Naive thymus-derived CD4-positive, alpha-beta T cell (primary cell): ENCODE measurements at regions not wholly inside any gene's neighbourhood (a gene's known extent, or its start where the extent isn't known, plus 50 kb on each side); places are given as distances from the start of the nearest gene placed in this dataset.
A peak's percentile ranks its signal among the peaks of the same experiment; 100 is the strongest.
"Not testable (repeated sequence)": the region's sequence is repeated elsewhere in the genome, so short reads cannot be mapped to it uniquely, and the experiment has no call there.

ENCODE experiments used
- ATAC-seq: fragments of 150-1000 bp; cut with Tn5 transposase; 2 replicates; pipeline ENCODE4 v1.10.0; 2021; ENCODE audit warnings: mild to moderate bottlenecking, moderate library complexity
- CTCF ChIA-PET: fragments of 350-600 bp; sonication (Branson Sonifier 250); formaldehyde crosslinking; loops from one replicate; lab custom pipeline; 2021; ENCODE audit warnings: antibody characterized with exemption; lab: Charles Lee
- POLR2A ChIA-PET: fragments of 350-600 bp; sonication (Branson Sonifier 250); formaldehyde crosslinking; loops from one replicate; lab custom pipeline; 2021; ENCODE audit warnings: antibody characterized with exemption, inconsistent platforms; lab: Charles Lee
- DNase-seq, 9 donors: peaks; one replicate each; pipeline versions ENCODE4 v3.0.0 to v3.0.0-alpha.2; 2020 to 2022; ENCODE audit warnings: mixed read lengths in 1 of 9
- H3K27ac ChIP-seq: one replicate; pipeline ENCODE4 v1.7.0; 2013; ENCODE audit warnings: mild to moderate bottlenecking, low read depth, low read length, moderate library complexity
- H3K27me3 ChIP-seq, 2 donors: one replicate each; pipeline ENCODE4 v1.7.0; 2013; ENCODE audit warnings: low read length in 2 of 2, mild to moderate bottlenecking in 2 of 2, moderate library complexity in 2 of 2; ENCODE audit not compliant: control insufficient read depth in 2 of 2, insufficient read depth in 2 of 2
- H3K36me3 ChIP-seq, 3 experiments: 1 replicate in 2 of 3; 2 replicates in 1 of 3; pipeline ENCODE4 v1.7.0; 2013; ENCODE audit warnings: low read length in 3 of 3, mild to moderate bottlenecking in 3 of 3, moderate library complexity in 1 of 3; ENCODE audit not compliant: insufficient read depth in 3 of 3, control insufficient read depth in 2 of 3
- H3K4me1 ChIP-seq, 2 donors: one replicate each; pipeline ENCODE4 v1.7.0; 2013; ENCODE audit warnings: low read length in 2 of 2, mild to moderate bottlenecking in 2 of 2, moderate library complexity in 1 of 2; ENCODE audit not compliant: control insufficient read depth in 2 of 2, insufficient read depth in 2 of 2
- H3K4me3 ChIP-seq: 2 replicates; pipeline ENCODE4 v1.7.0; 2013; ENCODE audit warnings: mild to moderate bottlenecking, low read length
- H3K9me3 ChIP-seq, 3 experiments: 1 replicate in 2 of 3; 2 replicates in 1 of 3; pipeline ENCODE4 v1.7.0; 2013; ENCODE audit warnings: low read length in 3 of 3; ENCODE audit not compliant: control insufficient read depth in 2 of 3
- H3K27ac Mint-ChIP-seq, 9 donors: one replicate each; pipeline ENCODE4 v1.8.0; 2020 to 2022; ENCODE audit warnings: mixed read lengths in 9 of 9, mild to moderate bottlenecking in 8 of 9, moderate library complexity in 5 of 9, inconsistent platforms in 2 of 9
- H3K27me3 Mint-ChIP-seq, 5 donors: one replicate each; pipeline ENCODE4 v1.8.0; 2021 to 2022; ENCODE audit warnings: mixed read lengths in 5 of 5, mild to moderate bottlenecking in 1 of 5
- H3K36me3 Mint-ChIP-seq, 5 donors: one replicate each; pipeline ENCODE4 v1.8.0; 2020 to 2022; ENCODE audit warnings: mixed read lengths in 5 of 5, mild to moderate bottlenecking in 3 of 5, inconsistent platforms in 1 of 5
- H3K4me1 Mint-ChIP-seq, 7 donors: one replicate each; pipeline ENCODE4 v1.8.0; 2020 to 2022; ENCODE audit warnings: mixed read lengths in 7 of 7, mild to moderate bottlenecking in 3 of 7, inconsistent platforms in 1 of 7
- H3K4me3 Mint-ChIP-seq, 10 donors: one replicate each; pipeline ENCODE4 v1.8.0; 2020 to 2022; ENCODE audit warnings: mild to moderate bottlenecking in 10 of 10, mixed read lengths in 10 of 10, moderate library complexity in 6 of 10, inconsistent platforms in 2 of 10
- H3K9me3 Mint-ChIP-seq, 11 donors: one replicate each; pipeline ENCODE4 v1.8.0; 2020 to 2022; ENCODE audit warnings: mixed read lengths in 11 of 11, mild to moderate bottlenecking in 4 of 11, inconsistent platforms in 1 of 11, moderate library complexity in 1 of 11
- intact Hi-C, 2 donors: fragments of 100-400 bp; cut with micrococcal nuclease; formaldehyde crosslinking; loops; one replicate each; pipeline ENCODE4 v1.15.1; 2023

- intact Hi-C loops = no loop called here
- H3K9me3 ChIP-seq = no peaks in the 10 kb centered on the region
- no peak overlapping the region for H3K27ac ChIP-seq
- peaks cover 3 to 7% (median 5%) of the 10 kb centered on the region in 3 experiments for H3K36me3 ChIP-seq
- POLR2A ChIA-PET = no interaction called here
- no peaks in the 10 kb centered on the region for H3K27me3 ChIP-seq
- H3K36me3 Mint-ChIP-seq = peaks cover 8 to 66% (median 38%) of the 10 kb centered on the region in 5 donors
- ATAC-seq (no peak), DNase-seq (no peak)
- H3K4me1 ChIP-seq = peaks cover 0 to 6% of the 10 kb centered on the region in 2 donors
- no peaks in the 10 kb centered on the region for H3K27me3 Mint-ChIP-seq
- H3K4me3 ChIP-seq = no peak overlapping the region
- H3K4me3 Mint-ChIP-seq = no peak overlapping the region
- H3K9me3 Mint-ChIP-seq = peaks cover 0 to 10% (median 6%) of the 10 kb centered on the region in 11 donors
- peaks cover 6 to 82% (median 66%) of the 10 kb centered on the region in 7 donors for H3K4me1 Mint-ChIP-seq
- peak overlapping the region in 1 of 9 donors; percentile 68 for H3K27ac Mint-ChIP-seq
- CTCF ChIA-PET = no interaction called here
These were observed 117.6 kb downstream of the UTRN start for GRCh38 chr6:144402750-144403149.

- H3K27me3 ChIP-seq = no peaks in the 10 kb centered on the region
- H3K27ac ChIP-seq = no peak overlapping the region
- Mint-ChIP-seq H3K9me3 (no peaks in the 10 kb centered on the region), H3K4me3 (no peak overlapping the region), H3K27me3 (no peaks in the 10 kb centered on the region), H3K27ac (no peak overlapping the region), H3K4me1 (peaks cover 17 to 86% (median 71%) of the 10 kb centered on the region in 7 donors), H3K36me3 (peaks cover 0 to 63% (median 31%) of the 10 kb centered on the region in 5 donors)
- no peak overlapping the region for H3K4me3 ChIP-seq
- intact Hi-C loops = no loop called here
- ChIA-PET POLR2A (no interaction called here), CTCF (no interaction called here)
- H3K4me1 ChIP-seq = no peaks in the 10 kb centered on the region
- no peaks in the 10 kb centered on the region for H3K9me3 ChIP-seq
- peaks cover 0 to 5% (median 3%) of the 10 kb centered on the region in 3 experiments for H3K36me3 ChIP-seq
- ATAC-seq = no peak
- DNase-seq = no peak
These were observed 120.0 kb downstream of the UTRN start for GRCh38 chr6:144405163-144405562.

- Histone ChIP-seq H3K4me3 (no peak overlapping the region), H3K4me1 (peaks cover 8% of the 10 kb centered on the region in 2 donors), H3K27ac (no peak overlapping the region), H3K36me3 (peaks cover 0 to 5% (median 3%) of the 10 kb centered on the region in 3 experiments), H3K9me3 (no peaks in the 10 kb centered on the region), H3K27me3 (no peaks in the 10 kb centered on the region)
- intact Hi-C loops = no loop called here
- peak overlapping the region in 1 of 10 donors; percentile 35 for H3K4me3 Mint-ChIP-seq
- no peaks in the 10 kb centered on the region for H3K27me3 Mint-ChIP-seq
- peaks cover 0 to 2% (median 0%) of the 10 kb centered on the region in 11 donors for H3K9me3 Mint-ChIP-seq
- ChIA-PET CTCF (interaction anchor here (0.8 kb wide), 1 partner anchor 10 kb away, joined by 4 read pairs; no protein-coding TSS in a partner anchor), POLR2A (no interaction called here)
- peaks cover 24 to 90% (median 76%) of the 10 kb centered on the region in 7 donors for H3K4me1 Mint-ChIP-seq
- DNase-seq (no peak), ATAC-seq (no peak)
- H3K36me3 Mint-ChIP-seq = peaks cover 0 to 63% (median 34%) of the 10 kb centered on the region in 5 donors
- H3K27ac Mint-ChIP-seq = peak overlapping the region in 2 of 9 donors; percentile 58 to 80
These were observed 121.7 kb downstream of the UTRN start for GRCh38 chr6:144406796-144407195.

- Mint-ChIP-seq H3K4me3 (no peak overlapping the region), H3K9me3 (peaks cover 0 to 2% (median 0%) of the 10 kb centered on the region in 11 donors), H3K4me1 (peaks cover 28 to 90% (median 73%) of the 10 kb centered on the region in 7 donors), H3K27me3 (no peaks in the 10 kb centered on the region), H3K36me3 (peaks cover 0 to 50% (median 32%) of the 10 kb centered on the region in 5 donors), H3K27ac (peak overlapping the region in 3 of 9 donors; percentile 25 to 30 (median 29))
- Histone ChIP-seq H3K4me1 (peaks cover 9 to 12% of the 10 kb centered on the region in 2 donors), H3K27ac (no peak overlapping the region), H3K36me3 (peaks cover 0 to 5% (median 3%) of the 10 kb centered on the region in 3 experiments), H3K4me3 (no peak overlapping the region), H3K27me3 (no peaks in the 10 kb centered on the region), H3K9me3 (no peaks in the 10 kb centered on the region)
- intact Hi-C loops = no loop called here
- POLR2A ChIA-PET = no interaction called here
- CTCF ChIA-PET = interaction anchor here (0.6 kb wide), 1 partner anchor 173 kb away, joined by 3 read pairs; no protein-coding TSS in a partner anchor
- DNase-seq = no peak
- ATAC-seq = no peak
These were observed 123.0 kb downstream of the UTRN start for GRCh38 chr6:144408161-144408560.

GRCh38 chr6:144410059-144410458 lies 124.9 kb downstream of the UTRN start:
- H3K27ac Mint-ChIP-seq = peak overlapping the region in 2 of 9 donors; percentile 36 to 71
- CTCF ChIA-PET = interaction anchor here (0.5 kb wide), 1 partner anchor 34 kb away, joined by 4 read pairs; no protein-coding TSS in a partner anchor

GRCh38 chr6:144410574-144410973 lies 125.4 kb downstream of the UTRN start:
- peaks cover 29 to 80% (median 63%) of the 10 kb centered on the region in 7 donors for H3K4me1 Mint-ChIP-seq
- H3K9me3 ChIP-seq, H3K36me3 ChIP-seq, H3K9me3 Mint-ChIP-seq, H3K27me3 ChIP-seq, H3K4me3 ChIP-seq, ATAC-seq, POLR2A ChIA-PET, H3K27me3 Mint-ChIP-seq, DNase-seq, H3K27ac ChIP-seq: not testable (repeated sequence)
- H3K4me3 Mint-ChIP-seq = peak overlapping the region in 4 of 10 donors; percentile 16 to 87 (median 36)
- H3K4me1 ChIP-seq = peaks cover 9 to 16% of the 10 kb centered on the region in 2 donors
- CTCF ChIA-PET = interaction anchor here (0.5 kb wide), 1 partner anchor 34 kb away, joined by 4 read pairs; no protein-coding TSS in a partner anchor
- intact Hi-C loops = loop anchor here in 1 of 2 donors (10.0 kb wide), 1 partner anchor 56 kb away; no protein-coding TSS in a partner anchor
- H3K27ac Mint-ChIP-seq = peak overlapping the region in 2 of 9 donors; percentile 71 to 87
- H3K36me3 Mint-ChIP-seq = peaks cover 0 to 34% (median 20%) of the 10 kb centered on the region in 5 donors

More at GRCh38 chr6:144410059-144410458, 124.9 kb downstream of the UTRN start:
- Mint-ChIP-seq H3K4me3 (peak overlapping the region in 2 of 10 donors; percentile 23 to 35), H3K36me3 (peaks cover 0 to 35% (median 20%) of the 10 kb centered on the region in 5 donors), H3K27me3 (no peaks in the 10 kb centered on the region), H3K9me3 (peaks cover 0 to 2% (median 0%) of the 10 kb centered on the region in 11 donors), H3K4me1 (peaks cover 28 to 80% (median 63%) of the 10 kb centered on the region in 7 donors)
- Histone ChIP-seq H3K27me3 (no peaks in the 10 kb centered on the region), H3K27ac (no peak overlapping the region), H3K9me3 (no peaks in the 10 kb centered on the region), H3K4me1 (peaks cover 9 to 15% of the 10 kb centered on the region in 2 donors), H3K4me3 (no peak overlapping the region), H3K36me3 (peaks cover 0 to 5% (median 0%) of the 10 kb centered on the region in 3 experiments)
- intact Hi-C loops = loop anchor here in 1 of 2 donors (10.0 kb wide), 1 partner anchor 55 kb away; no protein-coding TSS in a partner anchor
- DNase-seq (no peak), ATAC-seq (no peak)
- POLR2A ChIA-PET = interaction anchor here (0.9 kb wide), 1 partner anchor 14 kb away, joined by 3 read pairs; no protein-coding TSS in a partner anchor
